CD14-positive monocyte (primary cell): ENCODE measurements at regions not wholly inside any gene's neighbourhood (a gene's known extent, or its start where the extent isn't known, plus 50 kb on each side); places are given as distances from the start of the nearest gene placed in this dataset.
A peak's percentile ranks its signal among the peaks of the same experiment; 100 is the strongest.

Experiments used
- DNase-seq, 3 donors: peaks; one replicate each; pipeline ENCODE4 v3.0.0-alpha.2; 2011 to 2022
- H2AFZ ChIP-seq: 2 replicates; pipeline ENCODE4 v1.6.0; 2012; ENCODE audit warnings: mild to moderate bottlenecking, low read depth, low read length, inconsistent platforms; ENCODE audit not compliant: insufficient read depth, poor library complexity, severe bottlenecking
- H3K27ac ChIP-seq, 2 donors: 1 replicate in 1 of 2; 2 replicates in 1 of 2; pipeline ENCODE4 v1.5.1; 2012 to 2013; ENCODE audit warnings: low read length in 2 of 2, control low read depth in 1 of 2, inconsistent platforms in 1 of 2, low read depth in 1 of 2, mild to moderate bottlenecking in 1 of 2
- H3K27me3 ChIP-seq, 2 donors: one replicate each; pipeline versions ENCODE4 v1.6.0 to v1.6.1; 2011 to 2013; ENCODE audit warnings: low read length in 2 of 2; ENCODE audit not compliant: control insufficient read depth in 2 of 2, insufficient read depth in 2 of 2
- H3K36me3 ChIP-seq, 2 donors: replicated peaks in 1 of 2; 1 replicate in 1 of 2; 2 replicates in 1 of 2; pipeline versions ENCODE4 v1.5.1 to v1.6.1; 2012 to 2013; ENCODE audit warnings: low read length in 2 of 2, control low read depth in 1 of 2, inconsistent platforms in 1 of 2, mild to moderate bottlenecking in 1 of 2; ENCODE audit not compliant: insufficient read depth in 2 of 2, control insufficient read depth in 1 of 2
- H3K4me1 ChIP-seq, 2 donors: 1 replicate in 1 of 2; 2 replicates in 1 of 2; pipeline versions ENCODE4 v1.5.1 to v1.6.1; 2012 to 2013; ENCODE audit warnings: low read length in 2 of 2, control low read depth in 1 of 2, inconsistent platforms in 1 of 2, mild to moderate bottlenecking in 1 of 2, moderate library complexity in 1 of 2; ENCODE audit not compliant: insufficient read depth in 2 of 2, control insufficient read depth in 1 of 2
- H3K4me2 ChIP-seq: replicated peaks from 2 replicates; pipeline ENCODE3; 2012; ENCODE audit warnings: low read length, moderate library complexity, mild to moderate bottlenecking; ENCODE audit not compliant: poor library complexity, severe bottlenecking; ENCODE audit errors: extremely low read depth
- H3K4me3 ChIP-seq, 3 experiments: fragments of 200-600 bp in 1 of 3; sonication (generic) in 1 of 3; replicated peaks in 1 of 3; 1 replicate in 2 of 3; 2 replicates in 1 of 3; pipeline ENCODE4 v1.5.1; 2011 to 2013; ENCODE audit warnings: low read length in 3 of 3, mild to moderate bottlenecking in 3 of 3, control low read depth in 2 of 3, low read depth in 2 of 3, inconsistent platforms in 1 of 3, moderate library complexity in 1 of 3
- H3K79me2 ChIP-seq: 2 replicates; pipeline ENCODE4 v1.6.0; 2012; ENCODE audit warnings: mild to moderate bottlenecking, control low read depth, inconsistent platforms, low read length, moderate library complexity; ENCODE audit not compliant: insufficient read depth
- H3K9ac ChIP-seq: 2 replicates; pipeline ENCODE4 v1.6.0; 2017; ENCODE audit warnings: low read length, mild to moderate bottlenecking; ENCODE audit not compliant: insufficient read depth, poor library complexity, severe bottlenecking
- H3K9me3 ChIP-seq, 2 donors: replicated peaks in 1 of 2; 1 replicate in 1 of 2; 2 replicates in 1 of 2; pipeline versions ENCODE4 v1.5.1 to v1.6.1; 2012 to 2013; ENCODE audit warnings: low read length in 2 of 2, control low read depth in 1 of 2; ENCODE audit not compliant: control insufficient read depth in 1 of 2, insufficient read depth in 1 of 2
- H4K20me1 ChIP-seq: 2 replicates; pipeline ENCODE4 v1.6.0; 2012; ENCODE audit warnings: mild to moderate bottlenecking, low read length, control low read depth, moderate library complexity; ENCODE audit not compliant: insufficient read depth
- H3K27ac Mint-ChIP-seq, 7 donors: one replicate each; pipeline ENCODE4 v1.8.0; 2020; ENCODE audit warnings: mild to moderate bottlenecking in 7 of 7, mixed read lengths in 7 of 7, moderate library complexity in 6 of 7, inconsistent platforms in 2 of 7
- H3K27me3 Mint-ChIP-seq, 3 donors: one replicate each; pipeline ENCODE4 v1.8.0; 2021 to 2022; ENCODE audit warnings: low read depth in 3 of 3, mild to moderate bottlenecking in 3 of 3, mixed read lengths in 3 of 3, moderate library complexity in 3 of 3, inconsistent platforms in 1 of 3
- H3K36me3 Mint-ChIP-seq, 2 donors: one replicate each; pipeline ENCODE4 v1.8.0; 2020; ENCODE audit warnings: mixed read lengths in 2 of 2, inconsistent platforms in 1 of 2, mild to moderate bottlenecking in 1 of 2
- H3K4me1 Mint-ChIP-seq: one replicate; pipeline ENCODE4 v1.8.0; 2020; ENCODE audit warnings: mild to moderate bottlenecking, mixed read lengths
- H3K4me3 Mint-ChIP-seq, 2 donors: one replicate each; pipeline ENCODE4 v1.8.0; 2020; ENCODE audit warnings: mild to moderate bottlenecking in 2 of 2, mixed read lengths in 2 of 2, moderate library complexity in 1 of 2
- H3K9me3 Mint-ChIP-seq, 7 donors: one replicate each; pipeline ENCODE4 v1.8.0; 2020 to 2022; ENCODE audit warnings: mixed read lengths in 7 of 7, mild to moderate bottlenecking in 6 of 7, moderate library complexity in 6 of 7, inconsistent platforms in 2 of 7
- WGBS: methylation state at CpG from one replicate; pipeline ENCODE4 v1.1.5; 2013; ENCODE audit warnings: missing lambda C conversion rate; ENCODE audit not compliant: insufficient coverage; 5-methylcytosine and 5-hydroxymethylcytosine counted together
- intact Hi-C, 2 donors: fragments of 100-400 bp; cut with micrococcal nuclease; formaldehyde crosslinking; loops; one replicate each; pipeline versions ENCODE4 v1.15.0 to v1.15.1; 2023
- TF ChIP-seq, protein P1 (sequence below): fragments of 200-600 bp; IDR thresholded peaks from one replicate; pipeline ENCODE4 v1.8.0; 2022; ENCODE audit warnings: antibody characterized with exemption, mild to moderate bottlenecking

DNA sequence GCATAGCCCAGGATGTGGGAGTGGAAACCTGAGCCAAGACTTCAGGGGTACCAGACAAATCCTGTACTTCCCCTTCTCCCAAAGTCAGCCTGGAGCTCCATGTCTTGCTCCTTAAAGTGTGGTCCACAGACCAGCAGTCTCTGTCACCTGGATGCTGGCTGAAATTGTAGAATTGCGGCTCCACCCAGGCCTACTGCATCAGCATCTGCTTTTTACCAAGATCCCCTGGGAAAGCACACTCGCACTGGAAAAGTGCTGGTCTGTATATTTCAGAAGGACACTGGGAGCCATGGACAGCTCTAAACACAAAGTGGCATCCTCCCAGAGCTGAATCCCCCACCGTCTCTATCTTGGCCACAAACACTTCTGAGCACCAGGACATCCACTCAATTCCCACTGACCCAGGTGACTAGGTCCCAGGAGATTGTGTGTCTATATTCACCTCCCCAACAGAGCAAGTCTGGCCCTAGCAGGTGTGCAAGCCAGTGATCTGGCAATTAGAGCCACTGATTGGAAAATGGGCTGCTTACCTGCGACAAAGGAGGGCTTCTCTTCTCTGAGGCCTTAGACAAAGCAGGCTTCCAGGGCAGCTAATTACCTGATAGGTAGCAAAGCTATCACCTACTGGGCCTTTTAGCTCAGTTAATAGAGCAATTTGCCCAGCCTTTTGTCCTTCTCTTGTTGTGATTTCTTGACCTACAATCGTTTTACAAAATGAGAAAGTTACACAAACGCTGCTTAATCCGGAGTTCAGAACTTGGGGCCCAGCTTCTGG, 443.3 kb downstream of the MN1 start:
- H3K27ac Mint-ChIP-seq = no peak overlapping the region
- H3K9me3 ChIP-seq = peaks cover 0 to 9% of the 10 kb centered on the region in 2 donors
- intact Hi-C loops = no loop called here

DNA sequence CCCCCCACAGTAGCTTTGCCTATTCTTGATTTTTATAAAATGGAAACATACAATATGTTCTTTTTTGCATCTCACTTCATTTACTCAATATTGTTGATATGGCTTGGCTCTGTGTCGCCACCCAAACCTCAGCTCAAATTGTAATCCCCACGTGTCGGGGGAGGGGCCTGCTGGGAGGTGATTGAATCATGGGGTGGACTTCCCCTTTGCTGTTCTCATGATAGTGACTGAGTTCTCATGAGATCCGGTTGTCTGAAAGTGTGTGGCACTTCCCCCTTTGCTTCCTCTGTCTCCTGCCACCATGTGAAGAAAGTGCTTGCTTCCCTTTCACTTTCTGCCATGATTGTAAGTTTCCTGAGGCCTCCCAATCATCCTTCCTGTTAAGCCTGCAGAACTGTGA, 431.3 kb downstream of the MN1 start:
- no peaks in the 10 kb centered on the region for H3K36me3 Mint-ChIP-seq
- no peaks in the 10 kb centered on the region for H3K36me3 ChIP-seq
- intact Hi-C loops = no loop called here
- H3K27ac ChIP-seq = no peak overlapping the region
- DNase-seq = peak; percentile 34 to 74 (median 42)
- H3K9me3 Mint-ChIP-seq = peaks cover 13 to 44% (median 35%) of the 10 kb centered on the region in 7 donors
- no peaks in the 10 kb centered on the region for H3K79me2 ChIP-seq
- no peak overlapping the region for H3K4me3 Mint-ChIP-seq
- no peak overlapping the region for H2AFZ ChIP-seq
- no peaks in the 10 kb centered on the region for H3K27me3 ChIP-seq
- no peak overlapping the region for H3K9ac ChIP-seq
- TF ChIP-seq, protein P1, sequence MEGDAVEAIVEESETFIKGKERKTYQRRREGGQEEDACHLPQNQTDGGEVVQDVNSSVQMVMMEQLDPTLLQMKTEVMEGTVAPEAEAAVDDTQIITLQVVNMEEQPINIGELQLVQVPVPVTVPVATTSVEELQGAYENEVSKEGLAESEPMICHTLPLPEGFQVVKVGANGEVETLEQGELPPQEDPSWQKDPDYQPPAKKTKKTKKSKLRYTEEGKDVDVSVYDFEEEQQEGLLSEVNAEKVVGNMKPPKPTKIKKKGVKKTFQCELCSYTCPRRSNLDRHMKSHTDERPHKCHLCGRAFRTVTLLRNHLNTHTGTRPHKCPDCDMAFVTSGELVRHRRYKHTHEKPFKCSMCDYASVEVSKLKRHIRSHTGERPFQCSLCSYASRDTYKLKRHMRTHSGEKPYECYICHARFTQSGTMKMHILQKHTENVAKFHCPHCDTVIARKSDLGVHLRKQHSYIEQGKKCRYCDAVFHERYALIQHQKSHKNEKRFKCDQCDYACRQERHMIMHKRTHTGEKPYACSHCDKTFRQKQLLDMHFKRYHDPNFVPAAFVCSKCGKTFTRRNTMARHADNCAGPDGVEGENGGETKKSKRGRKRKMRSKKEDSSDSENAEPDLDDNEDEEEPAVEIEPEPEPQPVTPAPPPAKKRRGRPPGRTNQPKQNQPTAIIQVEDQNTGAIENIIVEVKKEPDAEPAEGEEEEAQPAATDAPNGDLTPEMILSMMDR = no peak
- H3K4me1 ChIP-seq = no peaks in the 10 kb centered on the region
- H3K27ac Mint-ChIP-seq = peak overlapping the region in 4 of 7 donors; percentile 6 to 85 (median 64)
- no peak overlapping the region for H3K4me3 ChIP-seq
- peaks cover 0 to 8% (median 4%) of the 10 kb centered on the region in 3 donors for H3K27me3 Mint-ChIP-seq
- H3K4me2 ChIP-seq = no peak overlapping the region
- H4K20me1 ChIP-seq = no peaks in the 10 kb centered on the region
- H3K4me1 Mint-ChIP-seq = peaks cover 2% of the 10 kb centered on the region
- 0% methylated on average over 1 of the region's 4 CpGs for WGBS
- peaks cover 25 to 27% of the 10 kb centered on the region in 2 donors for H3K9me3 ChIP-seq

More for the DNA sequence above, 443.3 kb downstream of the MN1 start:
- Histone ChIP-seq H3K4me3 (no peak overlapping the region), H3K36me3 (no peaks in the 10 kb centered on the region), H3K79me2 (no peaks in the 10 kb centered on the region), H4K20me1 (no peaks in the 10 kb centered on the region), H3K4me1 (no peaks in the 10 kb centered on the region), H3K27ac (no peak overlapping the region), H3K4me2 (no peak overlapping the region), H3K27me3 (no peaks in the 10 kb centered on the region), H2AFZ (no peak overlapping the region), H3K9ac (no peak overlapping the region)
- no peaks in the 10 kb centered on the region for H3K36me3 Mint-ChIP-seq
- peaks cover 4 to 8% (median 5%) of the 10 kb centered on the region in 3 donors for H3K27me3 Mint-ChIP-seq
- no peak for DNase-seq
- WGBS = 88% methylated on average over 6 of the region's 7 CpGs
- H3K9me3 Mint-ChIP-seq = peaks cover 3 to 25% (median 7%) of the 10 kb centered on the region in 7 donors
- TF ChIP-seq, protein P1 = no peak
- no peak overlapping the region for H3K4me3 Mint-ChIP-seq
- no peaks in the 10 kb centered on the region for H3K4me1 Mint-ChIP-seq
